ENCODE measurements at regions not wholly inside any gene's neighbourhood (a gene's known extent, or its start where the extent isn't known, plus 50 kb on each side); places are given as distances from the start of the nearest gene placed in this dataset.

DNA sequence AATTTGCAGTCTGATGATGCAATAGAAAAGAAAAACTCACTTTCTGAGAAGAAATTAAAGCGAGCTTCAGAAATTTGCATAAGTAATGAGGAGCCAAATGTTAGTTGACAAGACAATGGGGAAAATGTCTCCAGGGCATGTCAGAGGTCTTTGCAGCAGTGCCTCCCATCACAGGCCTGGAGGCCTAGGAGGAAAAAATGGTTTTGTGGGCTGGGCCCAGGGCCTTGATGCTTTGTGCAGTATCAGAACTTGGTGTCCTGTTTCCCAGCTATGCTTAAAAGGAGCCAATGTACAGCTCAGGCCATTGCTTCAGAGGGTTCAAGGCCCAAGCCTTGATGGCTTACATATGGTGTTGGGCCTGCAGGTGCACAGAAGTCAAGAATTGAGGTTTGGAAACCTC is 298.4 kb downstream of the SMARCA2 start:
- FAIRE-seq (no peak), DNase-seq (ENCODE audit: low spot score) (no peak), ATAC-seq (no peak)
- Histone ChIP-seq H3K4me2 (ENCODE audit: low read depth, low read length) (no peak overlapping the region), H3K9ac (ENCODE audit: insufficient read depth, low read depth, low read length) (no peak overlapping the region), H3K4me1 (ENCODE audit: insufficient read depth, low read length) (no peaks in the 10 kb centered on the region), H4K20me1 (ENCODE audit: insufficient read depth, low read length) (no peaks in the 10 kb centered on the region), H3K36me3 (replicated peaks in 1 of 2; ENCODE audit: control insufficient read depth in 1 of 2, insufficient read depth in 2 of 2, low read length in 2 of 2) (no peaks in the 10 kb centered on the region), H3K4me3 (replicated peaks in 1 of 3; ENCODE audit: insufficient read depth in 1 of 3, low read depth in 2 of 3, low read length in 3 of 3) (no peak overlapping the region), H2AFZ (ENCODE audit: low read length) (no peak overlapping the region), H3K9me3 (ENCODE audit: low read length) (peaks cover 45% of the 10 kb centered on the region), H3K27me3 (ENCODE audit: control insufficient read depth in 1 of 2, insufficient read depth in 2 of 2, low read length in 2 of 2) (no peaks in the 10 kb centered on the region), H3K27ac (ENCODE audit: extremely low read length, insufficient read depth, low read length) (no peak overlapping the region), H3K79me2 (ENCODE audit: insufficient read depth, low read length) (no peaks in the 10 kb centered on the region)
- BruUV-seq (replicated peaks) = no TSS peak
- in situ Hi-C loops (cut with HindIII; ENCODE audit: extremely low pct_ligation_motif_present, low pct_unique_long_range_greater_than_20kb) (no loop called here), intact Hi-C loops (cut with micrococcal nuclease; ENCODE audit: unreplicated experiment) (no loop called here)
- ChIA-PET POLR2A (no interaction called here), CTCF (ENCODE audit: low intra/inter-chr PET ratio, low total read pairs) (no interaction called here)
- WGBS (ENCODE audit: low lambda C conversion rate) = 0% methylated on average over 1 of the region's 1 CpG
- no peak for TF ChIP-seq AGO2 (optimal IDR thresholded peaks at IDR 0.05; ENCODE audit: low read depth, low read length)
- no peak for TF ChIP-seq ZNF768 (CRISPR knock-in tag; IDR thresholded peaks at IDR 0.05)
- no peak for TF ChIP-seq PBX3 (CRISPR knock-in tag; IDR thresholded peaks at IDR 0.05; ENCODE audit: borderline replicate concordance)
- TF ChIP-seq PRDM15 (CRISPR knock-in tag; IDR thresholded peaks at IDR 0.05) = no peak
- no peak for TF ChIP-seq ZFYVE20 (CRISPR knock-in tag; IDR thresholded peaks at IDR 0.05; ENCODE audit: borderline replicate concordance, low read depth)
- TF ChIP-seq, protein P1, sequence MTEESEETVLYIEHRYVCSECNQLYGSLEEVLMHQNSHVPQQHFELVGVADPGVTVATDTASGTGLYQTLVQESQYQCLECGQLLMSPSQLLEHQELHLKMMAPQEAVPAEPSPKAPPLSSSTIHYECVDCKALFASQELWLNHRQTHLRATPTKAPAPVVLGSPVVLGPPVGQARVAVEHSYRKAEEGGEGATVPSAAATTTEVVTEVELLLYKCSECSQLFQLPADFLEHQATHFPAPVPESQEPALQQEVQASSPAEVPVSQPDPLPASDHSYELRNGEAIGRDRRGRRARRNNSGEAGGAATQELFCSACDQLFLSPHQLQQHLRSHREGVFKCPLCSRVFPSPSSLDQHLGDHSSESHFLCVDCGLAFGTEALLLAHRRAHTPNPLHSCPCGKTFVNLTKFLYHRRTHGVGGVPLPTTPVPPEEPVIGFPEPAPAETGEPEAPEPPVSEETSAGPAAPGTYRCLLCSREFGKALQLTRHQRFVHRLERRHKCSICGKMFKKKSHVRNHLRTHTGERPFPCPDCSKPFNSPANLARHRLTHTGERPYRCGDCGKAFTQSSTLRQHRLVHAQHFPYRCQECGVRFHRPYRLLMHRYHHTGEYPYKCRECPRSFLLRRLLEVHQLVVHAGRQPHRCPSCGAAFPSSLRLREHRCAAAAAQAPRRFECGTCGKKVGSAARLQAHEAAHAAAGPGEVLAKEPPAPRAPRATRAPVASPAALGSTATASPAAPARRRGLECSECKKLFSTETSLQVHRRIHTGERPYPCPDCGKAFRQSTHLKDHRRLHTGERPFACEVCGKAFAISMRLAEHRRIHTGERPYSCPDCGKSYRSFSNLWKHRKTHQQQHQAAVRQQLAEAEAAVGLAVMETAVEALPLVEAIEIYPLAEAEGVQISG (CRISPR knock-in tag; IDR thresholded peaks at IDR 0.05) = no peak
- no peak for TF ChIP-seq TCF12 (IDR thresholded peaks at IDR 0.05)
- TF ChIP-seq TCF12 (CRISPR knock-in tag; IDR thresholded peaks at IDR 0.05) = no peak
- TF ChIP-seq RAD51 (IDR thresholded peaks at IDR 0.05; ENCODE audit: borderline replicate concordance) = no peak

All from HepG2 (cell line).